ENCODE measurements at regions not wholly inside any gene's neighbourhood (a gene's known extent, or its start where the extent isn't known, plus 50 kb on each side); places are given as distances from the start of the nearest gene placed in this dataset.
"Not testable (repeated sequence)": the region's sequence is repeated elsewhere in the genome, so short reads cannot be mapped to it uniquely, and the experiment has no call there.

DNA sequence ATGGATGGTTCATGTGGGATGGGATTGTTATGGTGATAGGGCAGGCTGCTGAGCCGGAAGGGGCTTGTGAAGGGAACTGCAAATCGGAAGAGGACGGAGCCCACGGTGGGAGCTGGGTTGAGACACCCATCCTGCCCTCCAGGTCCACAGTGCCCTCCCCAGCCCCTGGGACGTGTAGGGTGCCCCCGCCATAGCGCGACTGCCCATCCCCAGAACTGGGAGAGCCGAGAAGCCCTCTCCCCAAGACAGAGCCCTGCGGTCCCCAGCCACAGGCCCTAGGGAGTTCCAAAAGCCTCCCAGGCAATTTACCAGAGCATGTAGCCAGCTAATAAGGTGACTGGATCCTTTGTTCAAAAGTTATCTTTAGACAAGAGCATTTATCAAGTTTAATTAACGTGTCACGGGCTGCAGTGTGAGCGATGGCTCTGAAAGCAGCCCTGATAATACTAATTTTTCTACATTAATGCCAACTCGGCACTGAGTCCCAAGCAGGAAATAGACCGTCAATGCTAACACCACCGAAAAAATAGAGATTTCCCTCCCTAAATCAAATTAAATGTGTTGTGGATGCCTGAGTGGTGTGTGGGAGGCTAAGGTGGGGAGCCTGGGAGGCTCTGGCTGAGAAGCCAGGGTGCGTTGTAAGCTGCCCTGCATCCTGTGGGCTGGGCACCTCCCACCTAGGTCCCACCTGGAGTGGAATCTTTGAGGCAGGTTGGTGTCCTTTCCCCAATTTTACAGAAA lies 76.8 kb upstream of the RTL6 start:
- no peak for DNase-seq

DNA sequence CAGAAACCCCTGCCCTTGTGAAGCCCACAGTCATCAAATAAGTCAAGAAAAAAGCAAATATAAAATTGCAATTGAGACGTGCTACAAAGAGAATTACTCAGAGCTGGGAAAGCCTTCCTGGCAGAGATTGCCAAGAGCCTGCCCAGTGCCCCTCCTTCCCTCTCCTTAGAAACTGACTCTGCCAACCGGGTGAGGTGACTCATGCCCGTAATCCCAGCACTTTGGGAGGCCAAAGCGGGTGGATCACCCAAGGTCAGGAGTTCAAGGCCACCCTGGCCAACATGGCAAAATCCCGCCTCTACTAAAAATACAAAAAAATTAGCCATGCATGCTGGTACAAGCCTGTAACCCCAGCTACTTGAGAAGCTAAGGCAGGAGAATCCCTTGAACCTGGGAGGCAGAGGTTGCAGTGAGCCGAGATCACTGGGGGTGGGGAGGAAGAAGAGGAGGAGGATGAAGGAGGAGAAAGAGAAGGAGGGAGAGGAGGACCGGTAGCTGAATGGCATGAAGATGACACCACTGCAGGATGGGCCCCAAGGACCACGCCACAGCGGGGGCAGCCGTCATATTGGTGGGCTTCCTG lies 76.1 kb upstream of the RTL6 start:
- DNase-seq = no peak

DNA sequence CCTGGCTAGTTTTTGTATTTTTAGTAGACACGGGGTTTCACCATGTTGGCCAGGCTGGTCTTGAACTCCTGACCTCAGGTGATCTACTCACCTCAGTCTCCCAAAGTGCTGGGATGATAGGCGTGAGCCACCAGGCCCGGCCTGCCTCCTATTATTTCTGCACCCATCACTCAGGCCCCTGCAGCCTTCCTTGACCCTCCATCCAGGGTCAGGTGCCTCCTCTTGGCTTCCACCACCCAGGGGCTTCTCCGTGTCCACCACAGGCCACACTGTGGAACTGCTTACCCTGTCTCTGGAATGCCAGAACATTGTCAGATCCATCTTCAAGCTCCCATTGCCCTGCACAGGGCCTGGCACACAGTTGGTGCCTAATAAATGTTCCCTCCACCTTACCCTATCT lies 75.4 kb upstream of the RTL6 start:
- DNase-seq = no peak

DNA sequence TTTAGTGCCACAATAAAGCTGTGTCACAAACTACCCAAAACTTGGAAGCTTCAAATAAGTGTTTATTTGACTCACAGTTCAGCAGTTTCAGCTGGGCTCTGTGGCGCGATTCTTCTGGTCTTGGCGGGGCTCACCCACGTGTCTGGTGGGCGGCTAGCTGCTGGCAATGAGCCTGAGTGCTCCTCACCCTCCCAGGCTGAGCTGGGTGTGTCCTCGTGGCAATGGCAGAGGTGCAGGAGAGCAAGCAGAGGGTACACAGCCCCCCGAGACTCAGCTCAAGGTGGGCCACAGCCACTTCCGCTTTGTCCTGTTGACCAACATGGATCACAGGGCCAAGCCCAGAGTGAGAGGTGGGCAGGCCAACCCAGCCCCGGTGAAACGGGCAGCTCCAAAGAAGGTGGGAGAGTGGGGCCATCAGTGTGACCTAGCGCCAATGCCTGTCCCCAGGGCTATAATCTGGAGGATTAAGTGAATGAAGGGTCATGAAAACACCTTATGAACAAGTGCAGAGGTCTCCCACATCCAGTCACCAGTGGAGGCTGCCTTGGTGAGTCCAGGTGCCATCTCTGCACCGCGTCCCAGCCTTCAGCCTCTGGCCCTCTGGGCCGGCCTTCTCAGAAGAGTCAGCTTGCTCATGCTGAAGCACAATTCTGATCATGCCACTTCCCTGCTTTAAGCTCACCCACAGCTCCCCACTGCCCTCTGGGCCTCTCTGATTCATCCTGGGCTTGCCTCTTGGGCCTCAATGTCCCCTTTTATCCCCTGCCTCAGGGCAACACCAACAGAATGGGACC lies 74.6 kb upstream of the RTL6 start:
- DNase-seq = no peak

DNA sequence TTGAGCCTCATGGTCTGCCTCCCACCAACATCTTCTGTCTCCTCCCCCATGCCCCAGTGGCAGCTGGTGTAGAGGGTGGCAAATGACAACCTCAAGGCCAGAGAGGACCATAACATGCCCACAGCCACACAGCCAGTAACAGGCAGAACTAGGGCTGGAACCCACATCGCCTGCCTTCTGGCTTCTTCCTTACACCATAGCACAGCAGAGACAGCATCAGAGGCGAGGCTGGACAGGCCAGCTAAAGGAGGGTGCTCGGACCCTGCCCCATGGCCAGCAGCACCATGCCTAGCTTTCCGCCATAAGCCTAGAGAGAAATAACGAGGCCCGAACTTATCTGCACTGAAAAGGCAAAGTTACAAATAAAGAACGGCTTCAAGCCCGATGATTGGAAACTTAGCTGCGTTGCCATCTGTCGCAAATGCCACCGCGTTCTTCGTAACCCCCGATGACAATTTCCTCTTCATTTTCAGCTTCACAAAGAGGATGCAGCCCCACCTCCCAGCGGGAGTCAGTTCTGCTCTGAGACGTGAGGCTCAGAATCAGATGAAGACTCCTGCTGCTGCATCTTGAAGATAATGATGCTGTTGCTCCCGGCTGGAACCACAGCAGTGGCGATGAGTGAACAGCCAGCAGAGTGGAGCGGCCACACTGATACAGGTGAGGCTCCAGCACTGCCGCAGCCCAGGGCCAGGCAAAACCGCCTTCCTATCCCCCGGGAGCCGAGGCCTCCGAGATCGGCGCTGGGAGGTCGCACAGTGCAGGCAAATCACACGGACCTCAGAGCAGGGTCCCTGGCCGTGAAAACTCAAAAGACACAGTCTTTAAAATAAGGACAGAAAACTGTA lies 73.8 kb upstream of the RTL6 start:
- DNase-seq = no peak

DNA sequence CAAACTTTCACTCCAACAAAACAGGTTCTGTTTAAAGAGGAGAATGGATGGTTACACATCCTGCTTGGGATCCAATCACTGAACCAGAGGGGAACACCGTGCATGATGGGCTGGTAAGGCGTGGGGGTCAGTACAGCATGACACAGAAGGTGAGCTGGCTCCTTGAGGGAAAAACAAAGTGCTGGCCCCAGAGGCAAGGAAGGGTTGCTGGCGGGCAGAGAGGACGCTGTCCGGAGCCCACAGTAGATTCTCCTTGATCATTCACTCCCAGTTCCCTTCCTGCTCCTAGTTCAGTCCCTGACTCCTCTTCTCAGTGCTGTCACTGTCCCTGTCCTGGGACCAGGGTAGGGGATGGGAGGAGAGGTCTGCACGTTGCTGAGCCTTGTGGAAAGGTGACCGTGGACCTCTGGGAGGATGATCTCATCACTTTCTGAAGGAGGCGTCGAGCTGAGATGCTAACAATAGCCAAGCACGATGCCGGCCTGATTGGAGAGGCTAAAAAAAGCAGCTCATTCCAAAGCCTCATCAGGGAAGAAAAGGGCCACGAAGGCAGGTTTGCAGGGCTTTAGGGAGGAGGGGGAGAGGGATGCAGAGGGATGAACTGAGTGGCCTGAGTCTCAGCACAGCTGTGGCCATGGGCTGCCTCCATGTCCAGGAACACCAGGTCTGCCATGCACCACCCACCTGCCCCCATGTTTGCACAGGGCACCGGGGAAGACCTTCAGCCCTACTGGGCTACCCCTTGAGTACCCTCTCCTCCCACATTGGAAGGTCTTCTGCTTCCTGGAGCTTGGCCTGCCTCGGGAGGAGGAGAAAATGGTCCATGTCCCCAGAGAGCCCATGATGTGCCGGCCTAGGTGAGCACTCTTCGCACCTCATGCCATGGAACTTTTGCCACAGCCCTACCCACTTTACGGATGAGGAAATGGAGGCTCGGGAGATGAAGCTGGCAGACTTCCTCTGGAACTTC lies 72.7 kb upstream of the RTL6 start:
- no peak for DNase-seq

DNA sequence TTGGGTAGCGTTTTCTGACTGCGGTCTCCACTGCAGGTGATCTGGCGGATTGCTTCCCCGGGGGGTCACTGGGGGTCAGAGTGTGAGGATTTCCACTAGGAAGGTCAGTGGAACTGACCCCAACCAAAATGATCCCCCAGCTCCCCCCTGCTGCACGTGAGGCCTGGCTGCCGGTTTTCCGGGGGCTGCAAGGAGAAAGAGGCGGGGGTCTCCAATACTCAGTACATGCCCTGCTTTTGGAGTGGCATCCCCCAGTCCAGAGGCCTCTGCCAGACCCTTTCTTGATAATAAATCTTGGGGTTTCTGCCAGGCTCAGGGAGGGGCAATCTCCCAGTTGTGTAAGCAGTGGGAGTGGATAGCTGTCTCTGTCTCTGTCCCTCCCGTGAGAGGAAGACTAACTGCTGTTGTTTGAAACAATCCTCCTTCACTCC lies 71.5 kb upstream of the RTL6 start:
- DNase-seq = no peak

DNA sequence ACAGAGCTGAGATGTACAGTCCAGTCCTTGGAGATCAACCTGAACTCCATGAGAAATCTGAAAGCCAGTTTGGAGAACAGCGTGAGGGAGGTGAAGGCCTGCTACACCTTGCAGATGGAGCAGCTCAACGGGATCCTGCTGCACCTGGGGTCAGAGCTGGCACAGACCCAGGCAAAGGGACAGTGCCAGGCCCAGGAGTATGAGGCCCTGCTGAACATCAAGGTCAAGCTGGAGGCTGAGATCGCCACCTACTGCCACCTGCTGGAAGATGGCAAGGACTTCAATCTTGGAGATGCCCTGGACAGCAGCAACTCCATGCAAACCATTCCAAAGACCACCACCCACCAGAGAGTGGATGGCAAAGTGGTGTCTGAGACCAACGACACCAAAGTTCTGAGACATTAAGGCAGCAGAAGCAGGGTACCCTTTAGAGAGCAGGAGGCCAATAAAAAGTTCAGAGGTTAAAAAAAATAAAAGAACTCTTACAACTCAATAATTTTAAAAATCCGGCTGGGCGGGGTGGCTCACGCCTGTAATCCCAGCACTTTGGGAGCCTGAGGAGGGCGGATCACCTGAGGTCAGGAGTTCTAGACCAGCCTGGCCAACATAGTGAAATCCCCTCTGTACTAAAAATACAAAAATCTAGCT lies 69.9 kb upstream of the RTL6 start:
- DNase-seq = peak; percentile 50

DNA sequence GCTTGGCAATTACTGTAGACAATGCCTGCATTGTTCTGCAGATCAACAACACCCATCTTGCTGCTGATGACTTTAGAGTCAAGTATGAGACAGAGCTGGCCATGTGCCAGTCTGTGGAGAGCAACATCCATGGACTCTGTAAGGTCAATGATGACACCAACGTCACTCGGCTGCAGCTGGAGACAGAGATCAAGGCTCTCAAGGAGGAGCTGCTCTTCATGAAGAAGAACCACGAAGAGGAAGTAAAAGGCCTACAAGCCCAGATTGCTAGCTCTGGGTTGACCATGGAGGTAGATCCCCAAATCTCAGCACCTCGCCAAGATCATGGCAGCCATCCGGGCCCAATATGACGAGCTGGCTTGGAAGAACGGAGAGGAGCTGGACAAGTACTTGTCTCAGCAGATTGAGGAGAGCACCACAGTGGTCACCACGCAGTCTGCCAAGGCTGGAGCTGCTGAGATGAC lies 69.4 kb upstream of the RTL6 start:
- DNase-seq = not testable (repeated sequence)

DNA sequence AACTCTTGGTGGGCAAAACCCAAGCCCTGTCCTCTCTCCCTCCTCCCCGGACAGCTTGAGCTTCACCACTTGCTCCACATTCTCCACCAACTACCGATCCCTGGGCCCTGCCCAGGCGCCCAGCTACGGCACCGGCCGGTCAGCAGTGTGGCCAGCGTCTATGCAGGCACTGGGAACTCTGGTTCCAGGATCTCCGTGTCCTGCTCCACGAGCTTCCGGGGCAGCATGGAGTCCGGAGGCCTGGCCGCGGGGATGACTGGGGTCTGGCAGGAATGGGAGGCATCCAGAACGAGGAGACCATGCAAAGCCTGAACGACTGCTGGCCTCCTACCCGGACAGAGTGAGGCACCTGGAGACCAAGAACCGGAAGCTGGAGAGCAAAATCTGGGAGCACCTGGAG lies 68.9 kb upstream of the RTL6 start:
- no peak for DNase-seq

DNA sequence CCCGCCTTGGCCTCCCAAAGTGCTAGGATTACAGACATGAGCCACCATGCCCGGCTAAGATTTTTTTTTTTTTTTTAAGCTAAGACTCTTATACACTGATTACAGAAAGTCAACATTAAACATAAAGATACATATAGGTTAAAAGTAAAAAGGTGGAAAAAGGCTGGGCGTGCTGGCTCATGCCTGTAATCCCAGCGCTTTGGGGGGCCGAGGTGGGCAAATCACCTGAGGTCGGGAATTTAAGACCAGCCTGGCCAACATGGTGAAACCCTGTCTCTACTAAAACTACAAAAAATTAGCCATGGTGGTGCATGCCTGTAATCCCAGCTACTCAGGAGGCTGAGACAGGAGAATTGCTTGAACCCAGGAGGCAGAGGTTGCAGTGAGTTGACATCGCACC lies 64.6 kb upstream of the RTL6 start:
- not testable (repeated sequence) for DNase-seq

DNA sequence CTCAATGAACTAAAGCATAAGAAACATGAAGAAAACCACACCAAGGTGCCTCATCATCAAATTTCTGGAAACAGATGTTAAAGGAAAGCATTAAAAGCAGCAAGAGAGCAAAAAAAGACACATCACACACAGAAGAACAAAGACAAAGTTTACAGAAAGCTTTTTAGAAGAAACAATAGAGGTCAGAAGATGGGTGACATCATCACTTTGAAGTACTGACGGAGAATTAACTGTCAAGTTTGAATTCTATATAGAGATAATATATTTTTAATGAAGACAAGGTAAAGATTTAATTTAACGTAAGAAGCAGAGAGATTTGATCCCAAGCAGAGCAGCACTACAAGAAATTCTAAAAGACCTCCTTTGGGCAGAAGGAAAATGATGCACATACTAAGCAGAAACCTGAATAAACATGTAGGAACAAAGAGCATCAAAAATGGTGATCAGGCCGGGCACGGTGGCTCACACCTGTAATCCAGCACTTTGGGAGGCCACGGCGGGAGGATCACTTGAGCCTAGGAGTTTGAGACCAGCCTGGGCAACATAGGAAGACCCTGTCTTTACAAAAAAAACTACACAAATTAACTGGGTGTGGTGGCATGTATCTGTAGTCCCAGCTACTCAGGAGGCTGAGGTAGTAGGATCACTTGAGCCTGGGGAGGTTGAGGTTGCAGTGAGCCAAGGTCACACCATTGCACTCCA lies 63.3 kb upstream of the RTL6 start:
- DNase-seq = no peak

DNA sequence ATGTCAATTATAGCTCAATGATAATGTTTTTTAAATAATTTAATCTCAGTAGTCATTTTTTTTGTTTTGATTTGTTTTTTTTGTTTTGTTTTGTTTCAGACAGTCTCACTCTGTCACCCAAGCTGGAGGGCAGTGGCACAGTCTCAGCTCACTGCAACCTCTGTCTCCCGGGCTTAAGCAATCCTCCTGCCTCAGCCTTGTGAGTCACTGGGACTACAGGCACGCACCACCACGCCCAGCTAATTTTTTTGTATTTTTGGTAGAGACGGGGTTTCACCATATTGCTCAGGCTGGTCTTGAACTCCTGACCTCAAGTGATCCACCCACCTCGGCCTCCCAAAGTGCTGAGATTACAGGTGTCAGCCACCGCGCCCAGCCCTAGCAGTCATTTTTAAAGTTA lies 60.6 kb upstream of the RTL6 start:
- not testable (repeated sequence) for DNase-seq

DNA sequence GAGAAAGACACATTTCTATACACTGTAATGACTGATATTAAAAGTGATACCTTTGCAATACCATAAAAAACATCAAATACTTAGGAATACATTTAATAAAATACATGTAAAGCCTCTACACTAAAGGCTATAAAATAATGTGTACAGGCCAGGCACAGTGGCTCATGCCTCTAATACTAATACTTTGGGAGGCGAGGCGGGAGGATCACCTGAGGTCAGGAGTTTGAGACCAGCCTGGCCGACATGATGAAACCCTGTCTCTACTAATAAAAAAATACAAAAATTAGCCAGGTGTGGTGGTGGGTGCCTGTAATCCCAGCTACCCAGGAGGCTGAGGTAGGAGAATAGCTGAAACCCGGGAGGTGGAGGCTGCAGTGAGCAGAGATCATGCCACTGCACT lies 59.8 kb upstream of the RTL6 start:
- DNase-seq = not testable (repeated sequence)

DNA sequence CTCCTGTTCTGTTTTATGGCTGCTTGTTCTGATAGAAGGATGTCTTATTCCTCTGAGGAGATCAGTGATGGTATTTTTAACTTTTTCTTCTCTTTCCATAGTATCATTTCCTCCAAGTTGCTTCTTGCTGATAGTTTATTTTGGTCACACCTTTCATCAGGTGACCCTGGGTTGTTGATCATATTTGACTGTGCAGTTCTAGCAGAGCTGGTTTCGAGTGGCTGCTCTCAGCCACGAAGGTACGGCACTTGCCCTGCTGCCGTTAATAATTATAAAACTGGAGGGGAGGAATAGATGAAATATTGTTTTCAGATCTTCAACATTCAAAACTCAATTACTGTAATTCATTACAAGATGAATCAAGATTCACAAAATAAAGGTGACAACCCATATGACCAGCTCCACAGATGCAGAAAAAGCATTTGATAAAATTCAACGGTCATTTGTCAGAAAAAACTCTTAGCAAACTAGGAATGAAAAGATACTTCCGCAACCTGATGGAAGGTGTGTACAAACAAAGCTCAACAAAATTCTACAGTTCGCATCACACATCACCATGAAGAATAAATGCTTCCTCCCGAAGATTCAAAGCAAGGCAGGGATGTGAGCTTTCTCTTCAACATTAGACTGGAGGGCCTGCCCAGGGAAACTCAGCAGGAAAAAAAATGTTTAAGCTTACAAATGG lies 59.2 kb upstream of the RTL6 start:
- DNase-seq = no peak

DNA sequence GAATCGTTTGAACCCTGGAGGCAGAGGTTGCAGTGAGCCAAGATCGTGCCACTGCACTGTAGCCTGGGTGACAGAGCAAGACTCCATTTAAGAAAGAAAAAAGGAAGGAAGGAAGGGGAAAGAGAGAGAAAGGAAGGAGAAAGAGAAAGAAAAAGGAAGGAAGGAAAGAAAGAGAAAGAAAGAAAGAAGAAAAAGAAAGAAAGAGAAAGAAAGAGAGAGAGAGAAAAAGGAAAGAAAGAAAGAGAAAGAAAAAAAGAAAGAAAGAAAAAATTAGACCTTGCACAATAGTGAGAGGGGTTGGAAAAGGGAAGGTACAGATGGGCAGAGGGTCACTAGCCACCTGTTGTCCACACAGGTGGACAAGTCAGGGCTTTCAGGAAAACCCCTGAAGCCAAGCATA lies 57.6 kb upstream of the RTL6 start:
- DNase-seq = no peak

DNA sequence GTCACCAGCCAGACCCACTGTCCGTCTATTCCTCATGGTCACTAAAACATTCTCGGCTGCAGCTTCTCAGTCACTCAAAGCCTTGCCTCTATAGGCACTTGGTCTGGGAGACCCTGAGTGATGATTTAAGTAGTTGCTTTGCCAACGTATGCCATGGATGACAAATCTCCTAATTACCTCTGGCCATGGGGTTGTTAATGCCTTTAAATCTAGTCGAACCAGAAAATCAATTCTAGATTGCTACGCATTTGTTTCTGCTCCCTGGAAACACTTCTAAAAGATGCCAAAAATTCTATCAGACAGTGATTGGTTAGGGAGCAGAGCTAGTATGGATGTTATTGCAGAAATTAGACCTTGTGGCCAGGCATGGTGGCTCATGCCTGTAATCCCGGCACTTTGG lies 57.0 kb upstream of the RTL6 start:
- no peak for DNase-seq

DNA sequence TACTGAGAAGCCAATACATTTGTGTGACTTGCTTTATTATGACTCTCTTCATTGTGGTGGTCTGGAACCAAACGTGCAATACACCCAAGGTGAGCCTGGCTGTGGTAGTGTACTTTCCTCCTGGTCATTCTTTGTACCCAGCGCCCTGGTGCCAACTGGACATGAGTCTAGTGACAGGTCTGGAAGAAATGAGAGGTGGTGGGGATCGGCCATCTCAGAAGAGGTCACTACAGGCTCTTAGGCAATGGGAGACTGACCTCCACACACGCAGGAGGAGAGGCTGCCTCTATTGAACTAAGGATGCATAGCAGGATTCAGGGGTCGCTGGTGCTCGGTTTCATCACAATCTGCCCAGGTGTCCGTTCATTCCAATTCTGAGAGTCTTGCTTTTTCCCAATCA lies 56.4 kb upstream of the RTL6 start:
- no peak for DNase-seq

DNA sequence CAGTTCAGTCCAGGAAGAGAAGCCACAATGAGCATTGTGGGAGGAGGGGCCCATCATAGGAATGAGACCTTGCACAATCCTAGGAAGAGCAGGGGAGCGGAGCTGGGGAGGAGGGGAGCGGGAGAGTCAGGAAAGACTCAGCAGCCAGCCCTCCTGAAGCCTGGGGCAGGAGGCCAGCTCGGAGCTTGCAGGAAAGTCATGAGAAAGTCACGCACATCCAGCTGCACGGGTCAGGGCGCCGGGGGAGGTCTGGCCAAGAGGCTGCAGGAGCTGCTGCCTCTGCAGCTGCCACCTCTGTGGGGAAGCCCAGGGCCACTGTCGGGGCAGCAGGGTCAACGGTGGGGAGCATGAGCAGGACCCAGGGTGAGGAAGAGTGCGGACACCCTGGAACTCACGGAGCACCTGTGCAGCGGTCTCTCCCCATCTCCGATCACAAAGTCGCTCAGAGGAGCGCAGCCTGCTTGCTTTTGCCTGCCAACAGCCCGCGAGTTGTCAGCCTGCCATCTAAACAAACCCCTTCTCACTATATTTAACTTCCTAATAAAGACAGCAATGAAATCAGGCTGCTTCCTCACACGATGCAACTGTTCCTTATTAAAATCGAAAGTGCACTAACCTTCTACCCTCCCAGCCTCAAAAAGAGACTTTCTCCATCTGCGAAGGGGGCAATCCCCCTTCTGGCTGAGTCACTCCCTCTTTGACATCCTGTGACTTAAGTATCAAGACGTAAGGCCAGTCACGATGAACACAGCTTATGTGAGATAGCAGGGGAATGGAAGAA lies 52.9 kb upstream of the RTL6 start:
- DNase-seq = peak; percentile 30

Data from eye (tissue), 1 donor.